HepG2 (cell line): ENCODE measurements at regions not wholly inside any gene's neighbourhood (a gene's known extent, or its start where the extent isn't known, plus 50 kb on each side); places are given as distances from the start of the nearest gene placed in this dataset.

Experiments used
- ATAC-seq: fragments of 200-7000 bp; cut with Tn5 transposase; 3 replicates; pipeline ENCODE4 v1.9.1; 2020; ENCODE audit warnings: mild to moderate bottlenecking, moderate library complexity
- BruUV-seq: library from RNA; stranded (reverse); fragments of 400-500 nt; replicated peaks from 2 replicates; lab custom pipeline; 2021; lab: Mats Ljungman, UMichigan
- CTCF ChIA-PET: fragments of 300-600 bp; formaldehyde crosslinking; extraction: SDS; loops from one replicate; lab custom pipeline; 2021; ENCODE audit warnings: low total read pairs, inconsistent platforms, low intra/inter-chr PET ratio; lab: Yijun Ruan, JAX
- POLR2A ChIA-PET: fragments of 350-600 bp; sonication (Branson Sonifier 250); formaldehyde crosslinking; loops from one replicate; lab custom pipeline; 2020; ENCODE audit warnings: antibody characterized with exemption, inconsistent platforms; lab: Yijun Ruan, JAX
- DNase-seq: peaks from one replicate; pipeline ENCODE4 v3.0.0-alpha.2; 2015; ENCODE audit warnings: low spot score
- FAIRE-seq: peaks from 3 replicates; lab custom pipeline; 2011; peaks lifted over from hg19 to GRCh38; lab: Jason Lieb, UNC
- H2AFZ ChIP-seq: one replicate; pipeline ENCODE4 v1.6.1; 2011; ENCODE audit warnings: low read length, inconsistent platforms
- H3K27ac ChIP-seq: fragments of 300-600 bp; 3 replicates; pipeline ENCODE4 v1.8.0; 2011; ENCODE audit warnings: mixed run types, mild to moderate bottlenecking, mixed read lengths, low read length, inconsistent platforms; ENCODE audit not compliant: insufficient read depth; ENCODE audit errors: extremely low read length
- H3K27me3 ChIP-seq, 2 experiments: fragments of 200-600 bp in 1 of 2; 2 replicates in 1 of 2; 3 replicates in 1 of 2; pipeline versions ENCODE4 v1.6.0 to v1.8.0; 2011; ENCODE audit warnings: low read length in 2 of 2, mild to moderate bottlenecking in 2 of 2, moderate library complexity in 2 of 2, inconsistent platforms in 1 of 2; ENCODE audit not compliant: insufficient read depth in 2 of 2, control insufficient read depth in 1 of 2
- H3K36me3 ChIP-seq, 2 experiments: fragments of 200-600 bp in 1 of 2; replicated peaks in 1 of 2; 2 replicates in 1 of 2; 3 replicates in 1 of 2; pipeline versions ENCODE4 v1.5.1 to v1.8.0; 2011; ENCODE audit warnings: low read length in 2 of 2, inconsistent platforms in 1 of 2; ENCODE audit not compliant: insufficient read depth in 2 of 2, control insufficient read depth in 1 of 2
- H3K4me1 ChIP-seq: 2 replicates; pipeline ENCODE4 v1.5.1; 2012; ENCODE audit warnings: low read length, inconsistent platforms; ENCODE audit not compliant: insufficient read depth
- H3K4me2 ChIP-seq: 2 replicates; pipeline ENCODE4 v1.6.0; 2011; ENCODE audit warnings: low read depth, low read length, inconsistent platforms
- H3K4me3 ChIP-seq, 3 experiments: fragments of 200-600 bp in 1 of 3; sonication (generic), shearing (Covaris generic) in 1 of 3; replicated peaks in 1 of 3; 2 replicates each; pipeline ENCODE4 v1.5.1; 2011 to 2016; ENCODE audit warnings: low read length in 3 of 3, inconsistent platforms in 2 of 3, low read depth in 2 of 3, mild to moderate bottlenecking in 2 of 3, control low read depth in 1 of 3, mixed read lengths in 1 of 3; ENCODE audit not compliant: insufficient read depth in 1 of 3
- H3K79me2 ChIP-seq: one replicate; pipeline ENCODE4 v1.6.1; 2011; ENCODE audit warnings: low read length, inconsistent platforms; ENCODE audit not compliant: insufficient read depth
- H3K9ac ChIP-seq: 2 replicates; pipeline ENCODE4 v1.6.0; 2011; ENCODE audit warnings: mild to moderate bottlenecking, low read depth, low read length, inconsistent platforms; ENCODE audit not compliant: insufficient read depth
- H3K9me3 ChIP-seq: 2 replicates; pipeline ENCODE4 v1.5.1; 2012; ENCODE audit warnings: mild to moderate bottlenecking, low read length
- H4K20me1 ChIP-seq: 2 replicates; pipeline ENCODE4 v1.6.0; 2011; ENCODE audit warnings: inconsistent platforms, mild to moderate bottlenecking, low read length, moderate library complexity; ENCODE audit not compliant: insufficient read depth
- ARID2 ChIP-seq: sonication (generic); formaldehyde crosslinking; IDR thresholded peaks from 2 replicates; pipeline ENCODE4 v1.8.1; 2022; ENCODE audit warnings: mild to moderate bottlenecking, missing genetic modification reagents, borderline replicate concordance
- BORCS8-MEF2B ChIP-seq: sonication (generic); formaldehyde crosslinking; IDR thresholded peaks from 2 replicates; pipeline ENCODE4 v1.8.0; 2022; ENCODE audit warnings: mild to moderate bottlenecking, missing genetic modification reagents
- DNMT3B ChIP-seq: conservative IDR thresholded peaks from 2 replicates; pipeline ENCODE4 v1.6.1; 2016; ENCODE audit warnings: missing biosample characterization, control low read depth
- EHMT2 ChIP-seq: fragments of 200-600 bp; sonication (generic); IDR thresholded peaks from 2 replicates; pipeline ENCODE4 v1.7.0; 2017; ENCODE audit warnings: antibody characterized with exemption, low read depth, low read length, borderline replicate concordance
- GPN1 ChIP-seq: sonication (generic); formaldehyde crosslinking; IDR thresholded peaks from 2 replicates; pipeline ENCODE4 v1.5.1; 2020; ENCODE audit warnings: missing genetic modification reagents, borderline replicate concordance
- HDAC2 ChIP-seq: sonication (generic); formaldehyde crosslinking; IDR thresholded peaks from 2 replicates; pipeline ENCODE4 v1.4.0; 2020; ENCODE audit warnings: missing genetic modification reagents
- PHF20 ChIP-seq: sonication (generic); formaldehyde crosslinking; IDR thresholded peaks from 2 replicates; pipeline ENCODE4 v1.5.0; 2020; ENCODE audit warnings: mild to moderate bottlenecking, missing genetic modification reagents
- PLRG1 ChIP-seq: fragments of 450-650 bp; conservative IDR thresholded peaks from 2 replicates; pipeline ENCODE4 v1.6.1; 2016
- RARG ChIP-seq: sonication (generic); formaldehyde crosslinking; IDR thresholded peaks from 2 replicates; pipeline ENCODE4 v1.4.0; 2020; ENCODE audit warnings: low read depth, mild to moderate bottlenecking, missing genetic modification reagents
- SKI ChIP-seq: fragments of 450-650 bp; IDR thresholded peaks from one replicate; pipeline ENCODE4 v1.6.1; 2018; ENCODE audit warnings: mild to moderate bottlenecking; ENCODE audit not compliant: partially characterized antibody
- TCF7L2 ChIP-seq: IDR thresholded peaks from 2 replicates; pipeline ENCODE4 v1.6.1; 2011; ENCODE audit warnings: mild to moderate bottlenecking, low read depth, low read length, moderate library complexity
- ZIK1 ChIP-seq: sonication (generic); formaldehyde crosslinking; IDR thresholded peaks from 2 replicates; pipeline ENCODE4 v1.5.0; 2020; ENCODE audit warnings: mild to moderate bottlenecking, low read depth, missing genetic modification reagents, borderline replicate concordance
- ZKSCAN5 ChIP-seq: sonication (generic); formaldehyde crosslinking; IDR thresholded peaks from 2 replicates; pipeline ENCODE4 v1.5.1; 2020; ENCODE audit warnings: mild to moderate bottlenecking, missing genetic modification reagents
- ZNF256 ChIP-seq: sonication (generic); formaldehyde crosslinking; conservative IDR thresholded peaks from 2 replicates; pipeline ENCODE4 v1.4.0; 2020; ENCODE audit warnings: missing genetic modification reagents
- ZNF282 ChIP-seq: fragments of 450-650 bp; IDR thresholded peaks from 2 replicates; pipeline ENCODE4 v1.6.1; 2018; ENCODE audit not compliant: partially characterized antibody
- ZNF292 ChIP-seq: sonication (generic); formaldehyde crosslinking; IDR thresholded peaks from 2 replicates; pipeline ENCODE4 v1.8.1; 2022; ENCODE audit warnings: mild to moderate bottlenecking, low read depth, missing genetic modification reagents, borderline replicate concordance
- ZNF317 ChIP-seq: sonication (generic); formaldehyde crosslinking; IDR thresholded peaks from 2 replicates; pipeline ENCODE4 v1.5.0; 2020; ENCODE audit warnings: mild to moderate bottlenecking, missing genetic modification reagents
- ZNF674 ChIP-seq: sonication (generic); formaldehyde crosslinking; IDR thresholded peaks from 2 replicates; pipeline ENCODE4 v1.5.0; 2020; ENCODE audit warnings: low read depth, mild to moderate bottlenecking, missing genetic modification reagents
- WGBS: methylation state at CpG from one replicate; pipeline ENCODE4 v1.1.6; 2017; ENCODE audit warnings: low lambda C conversion rate; 5-methylcytosine and 5-hydroxymethylcytosine counted together
- in situ Hi-C: cut with HindIII; loops from 2 replicates; pipeline ENCODE4 v1.10.0; 2017; ENCODE audit warnings: low pct_unique_long_range_greater_than_20kb; ENCODE audit not compliant: extremely low pct_ligation_motif_present
- intact Hi-C: fragments of 100-400 bp; cut with micrococcal nuclease; formaldehyde crosslinking; loops from one replicate; pipeline ENCODE4 v1.10.0; 2022; ENCODE audit not compliant: unreplicated experiment
- TF ChIP-seq, protein P1 (sequence below): IDR thresholded peaks from 2 replicates; pipeline ENCODE4 v1.6.1; 2016; ENCODE audit warnings: mild to moderate bottlenecking
- TF ChIP-seq, protein P2 (sequence below): sonication (generic); formaldehyde crosslinking; IDR thresholded peaks from 2 replicates; pipeline ENCODE4 v1.5.0; 2020; ENCODE audit warnings: mild to moderate bottlenecking, missing genetic modification reagents

DNA sequence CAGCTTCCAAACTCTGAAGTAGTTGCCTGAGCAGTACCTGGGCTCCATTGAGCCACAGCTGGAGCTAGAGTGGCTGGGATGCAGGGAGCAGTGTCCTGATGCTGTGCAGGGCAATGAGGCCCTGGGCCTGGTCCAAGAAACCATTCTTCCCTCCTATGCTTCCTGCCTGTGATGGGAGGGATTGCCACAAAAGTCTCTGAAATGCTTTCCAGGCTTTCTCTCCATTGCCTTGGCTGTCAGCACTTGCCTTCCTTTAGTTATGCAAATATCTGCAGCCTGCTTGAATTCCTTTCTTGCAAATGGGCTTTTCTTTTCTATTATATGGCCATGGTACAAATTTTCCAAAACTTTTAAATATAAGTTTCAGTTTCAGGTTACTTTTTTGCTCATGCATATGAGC lies 972.2 kb upstream of the MBL2 start:
- intact Hi-C loops, result no loop called here
- Histone ChIP-seq H3K9me3 (peaks cover 7% of the 10 kb centered on the region), H3K27me3 (no peaks in the 10 kb centered on the region), H4K20me1 (no peaks in the 10 kb centered on the region), H3K4me1 (no peaks in the 10 kb centered on the region), H2AFZ (no peak overlapping the region), H3K79me2 (no peaks in the 10 kb centered on the region), H3K27ac (no peak overlapping the region), H3K4me2 (no peak overlapping the region), H3K9ac (no peak overlapping the region), H3K36me3 (no peaks in the 10 kb centered on the region), H3K4me3 (no peak overlapping the region)
- CTCF ChIA-PET, result no interaction called here
- no peak for DNase-seq
- POLR2A ChIA-PET, result no interaction called here
- BruUV-seq, result no TSS peak
- in situ Hi-C loops, result no loop called here
- TF ChIP-seq PHF20 (CRISPR knock-in tag) (no peak), PLRG1 (no peak), ZKSCAN5 (no peak), SKI (no peak), TCF7L2 (no peak)
- TF ChIP-seq, protein P1, sequence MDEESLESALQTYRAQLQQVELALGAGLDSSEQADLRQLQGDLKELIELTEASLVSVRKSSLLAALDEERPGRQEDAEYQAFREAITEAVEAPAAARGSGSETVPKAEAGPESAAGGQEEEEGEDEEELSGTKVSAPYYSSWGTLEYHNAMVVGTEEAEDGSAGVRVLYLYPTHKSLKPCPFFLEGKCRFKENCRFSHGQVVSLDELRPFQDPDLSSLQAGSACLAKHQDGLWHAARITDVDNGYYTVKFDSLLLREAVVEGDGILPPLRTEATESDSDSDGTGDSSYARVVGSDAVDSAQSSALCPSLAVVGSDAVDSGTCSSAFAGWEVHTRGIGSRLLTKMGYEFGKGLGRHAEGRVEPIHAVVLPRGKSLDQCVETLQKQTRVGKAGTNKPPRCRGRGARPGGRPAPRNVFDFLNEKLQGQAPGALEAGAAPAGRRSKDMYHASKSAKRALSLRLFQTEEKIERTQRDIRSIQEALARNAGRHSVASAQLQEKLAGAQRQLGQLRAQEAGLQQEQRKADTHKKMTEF (CRISPR knock-in tag), result no peak
- ATAC-seq, result no peak
- FAIRE-seq, result no peak

- no CpG with 5 or more reads among the region's 2 CpGs for WGBS
- no peak overlapping the region for H2AFZ ChIP-seq
- peaks cover 2% of the 10 kb centered on the region for H3K9me3 ChIP-seq
- ATAC-seq (no peak), FAIRE-seq (no peak), DNase-seq (no peak)
- H3K36me3 ChIP-seq, result no peaks in the 10 kb centered on the region
- H3K4me2 ChIP-seq, result no peak overlapping the region
- H3K27me3 ChIP-seq, result no peaks in the 10 kb centered on the region
- no peak overlapping the region for H3K9ac ChIP-seq
- H3K4me1 ChIP-seq, result no peaks in the 10 kb centered on the region
- ChIA-PET POLR2A (no interaction called here), CTCF (no interaction called here)
- in situ Hi-C loops, result no loop called here
- no peaks in the 10 kb centered on the region for H3K79me2 ChIP-seq
- intact Hi-C loops, result no loop called here
- H4K20me1 ChIP-seq, result no peaks in the 10 kb centered on the region
- no peak overlapping the region for H3K4me3 ChIP-seq
- no TSS peak for BruUV-seq
- H3K27ac ChIP-seq, result no peak overlapping the region
- no peak for TF ChIP-seq ZNF317 (CRISPR knock-in tag)
- no peak for TF ChIP-seq GPN1 (CRISPR knock-in tag)
- no peak for TF ChIP-seq ZIK1 (CRISPR knock-in tag)
- TF ChIP-seq, protein P2, sequence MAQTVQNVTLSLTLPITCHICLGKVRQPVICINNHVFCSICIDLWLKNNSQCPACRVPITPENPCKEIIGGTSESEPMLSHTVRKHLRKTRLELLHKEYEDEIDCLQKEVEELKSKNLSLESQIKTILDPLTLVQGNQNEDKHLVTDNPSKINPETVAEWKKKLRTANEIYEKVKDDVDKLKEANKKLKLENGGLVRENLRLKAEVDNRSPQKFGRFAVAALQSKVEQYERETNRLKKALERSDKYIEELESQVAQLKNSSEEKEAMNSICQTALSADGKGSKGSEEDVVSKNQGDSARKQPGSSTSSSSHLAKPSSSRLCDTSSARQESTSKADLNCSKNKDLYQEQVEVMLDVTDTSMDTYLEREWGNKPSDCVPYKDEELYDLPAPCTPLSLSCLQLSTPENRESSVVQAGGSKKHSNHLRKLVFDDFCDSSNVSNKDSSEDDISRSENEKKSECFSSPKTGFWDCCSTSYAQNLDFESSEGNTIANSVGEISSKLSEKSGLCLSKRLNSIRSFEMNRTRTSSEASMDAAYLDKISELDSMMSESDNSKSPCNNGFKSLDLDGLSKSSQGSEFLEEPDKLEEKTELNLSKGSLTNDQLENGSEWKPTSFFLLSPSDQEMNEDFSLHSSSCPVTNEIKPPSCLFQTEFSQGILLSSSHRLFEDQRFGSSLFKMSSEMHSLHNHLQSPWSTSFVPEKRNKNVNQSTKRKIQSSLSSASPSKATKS (CRISPR knock-in tag), result no peak
- TF ChIP-seq ZNF292 (CRISPR knock-in tag), result no peak
- no peak for TF ChIP-seq RARG
- TF ChIP-seq BORCS8-MEF2B (CRISPR knock-in tag), result no peak
- no peak for TF ChIP-seq ARID2 (CRISPR knock-in tag)
- TF ChIP-seq ZNF282, result no peak
- TF ChIP-seq EHMT2, result no peak
- TF ChIP-seq ZNF256, result no peak
- no peak for TF ChIP-seq DNMT3B (CRISPR knock-in tag)
- TF ChIP-seq ZNF674 (CRISPR knock-in tag), result no peak
- TF ChIP-seq HDAC2, result no peak
Measured at GRCh38 chr10:53744176-53744575, 971.6 kb upstream of the MBL2 start.
